ENCODE measurements at regions not wholly inside any gene's neighbourhood (a gene's known extent, or its start where the extent isn't known, plus 50 kb on each side); places are given as distances from the start of the nearest gene placed in this dataset. TPM values are rescaled to one million over a fixed set of nuclear protein-coding genes. Genes with fewer than 3 reads are reported as not detected.

DNA sequence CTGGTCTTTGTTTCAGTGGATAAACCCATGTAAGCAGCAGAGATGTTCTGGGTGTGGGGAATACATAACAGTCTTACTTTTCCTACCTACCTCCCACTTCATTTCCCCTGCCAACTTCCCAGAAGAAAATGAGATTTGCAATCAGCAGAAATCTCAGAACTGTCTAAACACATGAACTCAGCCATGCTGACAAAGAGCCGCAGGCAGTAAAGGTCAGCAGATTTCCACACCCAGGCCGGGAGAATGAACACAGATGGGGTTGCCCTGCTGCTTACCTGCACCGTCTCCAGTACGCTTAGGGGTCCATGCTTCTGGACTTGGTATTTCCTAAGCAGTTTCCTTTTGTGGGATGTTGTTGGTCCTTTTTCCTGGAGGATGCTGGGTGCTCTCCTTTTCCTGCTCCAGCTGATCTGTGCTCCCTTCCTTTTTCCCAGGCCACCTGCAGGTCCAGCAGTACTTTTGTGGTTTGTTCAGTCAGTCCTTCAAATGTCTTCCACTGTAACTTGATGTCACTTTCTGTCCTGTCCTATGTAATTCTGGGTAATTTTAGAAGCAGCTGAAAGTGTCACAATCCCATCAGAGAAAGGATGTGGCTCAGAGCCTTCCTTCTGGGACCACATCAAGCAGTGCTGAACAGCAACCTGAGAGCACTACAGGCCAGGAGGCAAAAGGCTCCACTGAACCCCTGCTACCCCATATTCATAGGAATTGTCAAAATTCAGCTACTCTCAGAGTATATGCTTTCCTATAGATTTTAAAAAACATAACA is 129.0 kb downstream of the CEP57L1 start:
- Histone ChIP-seq H4K20me1 (ENCODE audit: low read depth) (no peaks in the 10 kb centered on the region), H3K27ac (no peak overlapping the region), H2AFZ (replicated peaks) (no peak overlapping the region), H3K9me3 (ENCODE audit: low read depth) (no peaks in the 10 kb centered on the region), H3K4me2 (no peak overlapping the region), H3K27me3 (no peaks in the 10 kb centered on the region), H3K4me3 (no peak overlapping the region), H3K4me1 (no peaks in the 10 kb centered on the region), H3K79me2 (ENCODE audit: low read depth) (no peaks in the 10 kb centered on the region), H3F3A (ENCODE audit: low read depth) (no peaks in the 10 kb centered on the region), H3K36me3 (no peaks in the 10 kb centered on the region), H3K9ac (no peak overlapping the region)
- Mint-ChIP-seq H3K36me3 (no peaks in the 10 kb centered on the region), H3K4me3 (no peak overlapping the region), H3K27me3 (ENCODE audit: insufficient read depth, low read depth) (no peaks in the 10 kb centered on the region), H3K27ac (no peak overlapping the region), H3K9me3 (no peaks in the 10 kb centered on the region), H3K4me1 (peaks cover 4% of the 10 kb centered on the region)
- TF ChIP-seq, protein P1, sequence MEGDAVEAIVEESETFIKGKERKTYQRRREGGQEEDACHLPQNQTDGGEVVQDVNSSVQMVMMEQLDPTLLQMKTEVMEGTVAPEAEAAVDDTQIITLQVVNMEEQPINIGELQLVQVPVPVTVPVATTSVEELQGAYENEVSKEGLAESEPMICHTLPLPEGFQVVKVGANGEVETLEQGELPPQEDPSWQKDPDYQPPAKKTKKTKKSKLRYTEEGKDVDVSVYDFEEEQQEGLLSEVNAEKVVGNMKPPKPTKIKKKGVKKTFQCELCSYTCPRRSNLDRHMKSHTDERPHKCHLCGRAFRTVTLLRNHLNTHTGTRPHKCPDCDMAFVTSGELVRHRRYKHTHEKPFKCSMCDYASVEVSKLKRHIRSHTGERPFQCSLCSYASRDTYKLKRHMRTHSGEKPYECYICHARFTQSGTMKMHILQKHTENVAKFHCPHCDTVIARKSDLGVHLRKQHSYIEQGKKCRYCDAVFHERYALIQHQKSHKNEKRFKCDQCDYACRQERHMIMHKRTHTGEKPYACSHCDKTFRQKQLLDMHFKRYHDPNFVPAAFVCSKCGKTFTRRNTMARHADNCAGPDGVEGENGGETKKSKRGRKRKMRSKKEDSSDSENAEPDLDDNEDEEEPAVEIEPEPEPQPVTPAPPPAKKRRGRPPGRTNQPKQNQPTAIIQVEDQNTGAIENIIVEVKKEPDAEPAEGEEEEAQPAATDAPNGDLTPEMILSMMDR (IDR thresholded peaks at IDR 0.05), result no peak
- no peak for TF ChIP-seq EZH2 (IDR thresholded peaks at IDR 0.05)
- no peak for TF ChIP-seq EZH2phosphoT487 (IDR thresholded peaks at IDR 0.05)
- no peak for DNase-seq (ENCODE audit: low spot score)

DNA sequence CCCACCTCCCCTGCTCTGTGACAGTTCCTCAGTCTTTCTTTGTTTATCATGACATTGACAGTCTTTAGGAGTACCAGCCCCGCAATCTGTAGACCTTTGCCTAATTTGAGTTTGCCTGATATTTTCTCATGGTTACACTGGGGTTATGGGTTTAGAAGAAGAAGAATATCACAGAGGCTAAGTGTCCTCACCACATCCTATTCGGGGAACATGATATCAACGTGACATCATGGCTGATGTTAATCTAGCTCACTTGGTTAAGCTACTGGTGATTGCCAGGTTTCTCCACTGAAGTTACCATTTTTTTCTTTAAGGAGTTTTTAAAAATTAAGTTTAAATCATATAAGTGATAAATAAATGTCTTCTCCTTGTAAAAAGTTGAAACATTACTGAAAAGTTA is 127.5 kb downstream of the CEP57L1 start:
- TF ChIP-seq EZH2phosphoT487 (IDR thresholded peaks at IDR 0.05), result no peak
- TF ChIP-seq, protein P1 (IDR thresholded peaks at IDR 0.05), result no peak
- no peak for TF ChIP-seq EZH2 (IDR thresholded peaks at IDR 0.05)
- Histone ChIP-seq H3K79me2 (ENCODE audit: low read depth) (no peaks in the 10 kb centered on the region), H3K36me3 (no peaks in the 10 kb centered on the region), H3K27ac (no peak overlapping the region), H3K9me3 (ENCODE audit: low read depth) (no peaks in the 10 kb centered on the region), H3F3A (ENCODE audit: low read depth) (no peaks in the 10 kb centered on the region), H4K20me1 (ENCODE audit: low read depth) (no peaks in the 10 kb centered on the region), H3K27me3 (no peaks in the 10 kb centered on the region), H2AFZ (replicated peaks) (no peak overlapping the region), H3K4me2 (no peak overlapping the region), H3K9ac (no peak overlapping the region), H3K4me1 (no peaks in the 10 kb centered on the region), H3K4me3 (no peak overlapping the region)
- H3K27ac Mint-ChIP-seq, result no peak overlapping the region
- H3K36me3 Mint-ChIP-seq, result no peaks in the 10 kb centered on the region
- H3K27me3 Mint-ChIP-seq (ENCODE audit: insufficient read depth, low read depth), result peaks cover 3% of the 10 kb centered on the region
- DNase-seq (ENCODE audit: low spot score), result no peak
- H3K4me3 Mint-ChIP-seq, result no peak overlapping the region
- peaks cover 4% of the 10 kb centered on the region for H3K4me1 Mint-ChIP-seq
- no peaks in the 10 kb centered on the region for H3K9me3 Mint-ChIP-seq

DNA sequence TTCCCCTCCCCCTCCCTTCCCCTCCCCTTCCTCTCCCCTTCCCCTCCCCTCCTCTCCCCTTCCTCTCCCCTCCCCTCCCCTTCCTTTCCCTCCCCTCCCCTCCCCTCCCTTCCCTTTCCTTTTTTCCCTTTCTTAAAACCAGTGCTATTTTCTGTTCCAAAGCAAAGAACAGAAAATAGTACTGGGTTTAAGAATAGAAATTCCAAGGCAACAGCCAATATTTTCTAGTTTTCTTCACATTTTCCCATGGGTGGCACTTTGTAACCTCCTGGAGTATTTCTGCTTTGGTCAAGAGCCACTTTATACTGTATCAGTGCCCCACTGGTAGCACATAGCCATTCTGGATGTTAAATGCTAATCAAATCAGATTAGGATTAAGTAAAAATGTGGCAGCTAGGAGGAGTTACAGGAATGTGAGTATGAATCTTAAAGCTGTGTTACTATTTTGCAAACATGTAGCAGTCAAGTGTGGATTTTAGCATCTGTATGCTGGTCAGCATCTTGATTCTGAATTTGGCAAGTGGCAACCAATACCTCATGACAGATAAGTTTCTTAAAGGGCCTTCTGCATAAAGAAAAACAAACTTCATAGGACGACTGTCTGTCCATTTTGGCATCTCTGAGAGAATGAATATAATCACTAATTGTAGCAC is 126.4 kb downstream of the CEP57L1 start:
- H3K27ac Mint-ChIP-seq, result no peak overlapping the region
- H3K4me1 ChIP-seq, result no peaks in the 10 kb centered on the region
- no peak overlapping the region for H3K27ac ChIP-seq
- H3K4me3 ChIP-seq, result no peak overlapping the region
- H3K4me2 ChIP-seq, result no peak overlapping the region
- no peaks in the 10 kb centered on the region for H3K79me2 ChIP-seq (ENCODE audit: low read depth)
- no peak overlapping the region for H3K9ac ChIP-seq
- no peaks in the 10 kb centered on the region for H3K36me3 Mint-ChIP-seq
- TF ChIP-seq, protein P1 (IDR thresholded peaks at IDR 0.05), result no peak
- TF ChIP-seq EZH2phosphoT487 (IDR thresholded peaks at IDR 0.05) (no peak), EZH2 (IDR thresholded peaks at IDR 0.05) (no peak)
- peaks cover 4% of the 10 kb centered on the region for H3K4me1 Mint-ChIP-seq
- no peak overlapping the region for H2AFZ ChIP-seq (replicated peaks)
- no peaks in the 10 kb centered on the region for H3F3A ChIP-seq (ENCODE audit: low read depth)
- H3K4me3 Mint-ChIP-seq, result no peak overlapping the region
- H3K27me3 ChIP-seq, result no peaks in the 10 kb centered on the region
- peaks cover 3% of the 10 kb centered on the region for H3K27me3 Mint-ChIP-seq (ENCODE audit: insufficient read depth, low read depth)
- no peaks in the 10 kb centered on the region for H3K9me3 Mint-ChIP-seq
- H4K20me1 ChIP-seq (ENCODE audit: low read depth), result no peaks in the 10 kb centered on the region
- no peaks in the 10 kb centered on the region for H3K36me3 ChIP-seq
- H3K9me3 ChIP-seq (ENCODE audit: low read depth), result no peaks in the 10 kb centered on the region
- DNase-seq (ENCODE audit: low spot score), result no peak

Small RNAs in the stretch of these regions (small RNA-seq; reads per million reads assigned to genes)
- gene AL359711.1 (not detected), gene RNY3P11 (not detected)
